H7 (cell line): ENCODE measurements at regions not wholly inside any gene's neighbourhood (a gene's known extent, or its start where the extent isn't known, plus 50 kb on each side); places are given as distances from the start of the nearest gene placed in this dataset.
A peak's percentile ranks its signal among the peaks of the same experiment; 100 is the strongest.

ENCODE experiments used
- DNase-seq: peaks from one replicate; pipeline ENCODE4 v3.0.0; 2012
- H3K27me3 ChIP-seq: 2 replicates; pipeline ENCODE4 v1.6.0; 2011; ENCODE audit warnings: mild to moderate bottlenecking, low read length; ENCODE audit not compliant: control insufficient read depth, insufficient read depth
- H3K36me3 ChIP-seq: replicated peaks from 2 replicates; pipeline ENCODE4 v1.5.1; 2011; ENCODE audit warnings: low read length; ENCODE audit not compliant: control insufficient read depth, insufficient read depth
- H3K4me3 ChIP-seq: 2 replicates; pipeline ENCODE4 v1.5.1; 2011; ENCODE audit warnings: low read depth, mild to moderate bottlenecking, control low read depth, low read length, moderate library complexity; ENCODE audit not compliant: insufficient read depth

GRCh38 chr5:3123763-3124157, 372.3 kb upstream of the IRX2 start:
- peak; percentile 64 for DNase-seq
- peaks cover 36% of the 10 kb centered on the region for H3K27me3 ChIP-seq
- no peak overlapping the region for H3K4me3 ChIP-seq

GRCh38 chr5:3122985-3123762, 371.7 kb upstream of the IRX2 start:
- Histone ChIP-seq H3K27me3 (peaks cover 40% of the 10 kb centered on the region), H3K36me3 (no peaks in the 10 kb centered on the region), H3K4me3 (no peak overlapping the region)
- no peak for DNase-seq

More at GRCh38 chr5:3123763-3124157, 372.3 kb upstream of the IRX2 start:
- H3K36me3 ChIP-seq = no peaks in the 10 kb centered on the region

- H3K4me3 ChIP-seq = no peak overlapping the region
- no peak for DNase-seq
- H3K36me3 ChIP-seq = no peaks in the 10 kb centered on the region
- H3K27me3 ChIP-seq = peaks cover 45% of the 10 kb centered on the region
Observed at GRCh38 chr5:3122216-3122615, 370.7 kb upstream of the IRX2 start.

GRCh38 chr5:3121813-3122212, 370.3 kb upstream of the IRX2 start:
- DNase-seq = no peak
- Histone ChIP-seq H3K36me3 (no peaks in the 10 kb centered on the region), H3K4me3 (peak overlapping the region; percentile 12; the same call in 1 of the 2 replicates), H3K27me3 (peaks cover 49% of the 10 kb centered on the region)

GRCh38 chr5:3120028-3120427, 368.6 kb upstream of the IRX2 start:
- no peak for DNase-seq
- Histone ChIP-seq H3K4me3 (no peak overlapping the region), H3K36me3 (no peaks in the 10 kb centered on the region), H3K27me3 (peaks cover 62% of the 10 kb centered on the region)

- DNase-seq = no peak
- Histone ChIP-seq H3K36me3 (no peaks in the 10 kb centered on the region), H3K4me3 (no peak overlapping the region), H3K27me3 (peaks cover 63% of the 10 kb centered on the region)
Observed at GRCh38 chr5:3119435-3119834, 368.0 kb upstream of the IRX2 start.

- Histone ChIP-seq H3K4me3 (no peak overlapping the region), H3K36me3 (no peaks in the 10 kb centered on the region), H3K27me3 (peaks cover 61% of the 10 kb centered on the region)
- DNase-seq = peak; percentile 79
Observed at GRCh38 chr5:3118340-3118739, 366.9 kb upstream of the IRX2 start.

- no peak overlapping the region for H3K4me3 ChIP-seq
- H3K36me3 ChIP-seq = no peaks in the 10 kb centered on the region
- peak; percentile 53 for DNase-seq
- H3K27me3 ChIP-seq = peaks cover 49% of the 10 kb centered on the region
Observed at GRCh38 chr5:3116366-3116765, 364.9 kb upstream of the IRX2 start.

GRCh38 chr5:3114467-3114866, 363.0 kb upstream of the IRX2 start:
- Histone ChIP-seq H3K4me3 (no peak overlapping the region), H3K36me3 (no peaks in the 10 kb centered on the region), H3K27me3 (peaks cover 33% of the 10 kb centered on the region; the same call in 1 of the 2 replicates)
- no peak for DNase-seq

GRCh38 chr5:3110371-3110770, 358.9 kb upstream of the IRX2 start:
- H3K27me3 ChIP-seq = peaks cover 3% of the 10 kb centered on the region; the same call in 1 of the 2 replicates
- no peak overlapping the region for H3K4me3 ChIP-seq
- DNase-seq = no peak
- no peaks in the 10 kb centered on the region for H3K36me3 ChIP-seq

GRCh38 chr5:3107156-3107611, 355.7 kb upstream of the IRX2 start:
- peak; percentile 60 for DNase-seq
- no peaks in the 10 kb centered on the region; the same call in 1 of the 2 replicates for H3K27me3 ChIP-seq
- H3K4me3 ChIP-seq = no peak overlapping the region
- no peaks in the 10 kb centered on the region for H3K36me3 ChIP-seq

GRCh38 chr5:3105581-3105980, 354.1 kb upstream of the IRX2 start:
- peaks cover under 1% of the 10 kb centered on the region; the same call in 1 of the 2 replicates for H3K27me3 ChIP-seq
- DNase-seq = no peak
- no peak overlapping the region for H3K4me3 ChIP-seq
- H3K36me3 ChIP-seq = no peaks in the 10 kb centered on the region

GRCh38 chr5:3105172-3105571, 353.7 kb upstream of the IRX2 start:
- H3K36me3 ChIP-seq = no peaks in the 10 kb centered on the region
- DNase-seq = no peak
- H3K4me3 ChIP-seq = no peak overlapping the region
- peaks cover 5% of the 10 kb centered on the region; the same call in 1 of the 2 replicates for H3K27me3 ChIP-seq

- Histone ChIP-seq H3K4me3 (no peak overlapping the region), H3K27me3 (peaks cover 7% of the 10 kb centered on the region; the same call in 1 of the 2 replicates), H3K36me3 (no peaks in the 10 kb centered on the region)
- peak; percentile 57 for DNase-seq
Observed at GRCh38 chr5:3104429-3105060, 353.1 kb upstream of the IRX2 start.

- Histone ChIP-seq H3K27me3 (peaks cover 9% of the 10 kb centered on the region; the same call in 1 of the 2 replicates), H3K36me3 (no peaks in the 10 kb centered on the region), H3K4me3 (no peak overlapping the region)
- DNase-seq = peak; percentile 35
Observed at GRCh38 chr5:3103262-3103811, 351.9 kb upstream of the IRX2 start.
